ELR (cell line): ENCODE measurements at regions not wholly inside any gene's neighbourhood (a gene's known extent, or its start where the extent isn't known, plus 50 kb on each side); places are given as distances from the start of the nearest gene placed in this dataset.

Experiments
- DNase-seq: peaks from one replicate; pipeline ENCODE4 v3.0.0-alpha.2; 2015; ENCODE audit warnings: low read depth

DNA sequence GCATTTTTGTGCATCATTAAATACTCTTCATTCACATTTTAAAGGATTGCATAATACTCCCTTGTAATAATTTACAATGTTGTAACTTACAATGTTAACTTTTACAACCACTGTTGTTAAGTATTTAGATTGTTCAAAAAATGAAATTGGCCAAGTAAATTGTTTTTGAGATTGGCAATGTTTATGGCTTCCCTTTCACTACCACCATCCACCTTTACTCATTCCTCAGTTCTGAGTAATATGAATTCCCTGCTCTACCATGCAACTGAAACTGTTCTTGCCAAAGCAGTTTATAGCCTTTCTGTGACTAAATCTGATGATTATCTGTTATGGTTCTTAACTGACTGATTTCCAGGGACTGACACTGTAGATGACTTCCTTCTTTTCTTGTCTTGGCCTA is 80.5 kb upstream of the TMEM106B start:
- DNase-seq, result peak; percentile 85

DNA sequence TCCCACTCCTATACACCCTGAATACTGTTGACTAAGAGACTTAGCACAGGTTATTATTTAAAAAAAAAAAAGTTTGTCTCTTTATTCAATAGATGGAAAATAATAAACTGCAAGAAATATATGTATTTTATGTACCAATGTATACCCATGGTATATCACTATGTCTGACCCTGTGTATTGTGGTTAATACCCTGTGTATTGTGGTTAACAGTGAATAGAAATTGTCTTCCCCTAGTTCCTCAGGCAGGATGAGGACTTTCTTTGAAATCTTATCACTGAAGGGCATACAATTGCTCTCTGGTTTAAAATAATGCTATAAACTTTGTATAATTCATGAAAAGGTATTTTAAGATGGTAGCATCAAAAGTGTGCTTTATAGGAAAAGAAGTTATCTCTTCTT is 80.0 kb upstream of the TMEM106B start:
- no peak for DNase-seq

DNA sequence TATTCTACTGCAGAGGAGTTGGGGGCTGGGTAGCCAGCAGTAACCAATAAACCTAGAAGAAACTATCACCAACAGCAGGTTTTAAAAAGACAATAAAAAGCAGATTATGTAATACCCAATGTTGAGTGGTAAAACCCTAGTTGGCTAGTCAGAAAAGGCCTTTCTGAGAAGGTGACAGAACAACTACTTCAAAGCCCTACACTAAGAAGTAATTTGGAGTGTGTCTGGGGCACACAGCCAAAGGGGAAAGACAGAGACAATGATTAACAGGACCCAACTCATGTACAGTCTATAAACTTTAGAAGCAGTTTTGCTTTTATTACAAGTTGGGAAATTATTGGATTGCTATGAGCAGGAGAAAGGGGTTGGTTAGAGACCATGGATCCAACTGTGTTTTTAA is 77.2 kb upstream of the TMEM106B start:
- no peak for DNase-seq

DNA sequence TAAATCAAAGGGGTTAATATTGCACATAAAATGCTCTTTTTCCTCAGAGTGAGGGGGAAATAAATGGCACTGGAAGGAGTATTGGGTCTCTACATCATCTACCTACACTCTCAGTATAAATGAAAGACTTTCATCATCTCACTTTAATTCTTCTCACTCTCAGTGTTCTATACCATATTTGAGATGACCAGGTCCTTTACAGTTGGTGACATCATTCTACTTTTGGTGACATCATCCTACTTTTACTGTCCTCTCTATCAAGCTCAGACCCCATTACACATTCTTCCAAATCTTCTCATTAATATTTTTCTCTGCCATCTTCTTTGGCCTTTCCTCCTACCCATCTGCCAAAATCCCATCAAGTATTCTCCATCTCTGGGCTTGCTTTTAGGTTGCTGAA is 74.6 kb upstream of the TMEM106B start:
- DNase-seq, result no peak

DNA sequence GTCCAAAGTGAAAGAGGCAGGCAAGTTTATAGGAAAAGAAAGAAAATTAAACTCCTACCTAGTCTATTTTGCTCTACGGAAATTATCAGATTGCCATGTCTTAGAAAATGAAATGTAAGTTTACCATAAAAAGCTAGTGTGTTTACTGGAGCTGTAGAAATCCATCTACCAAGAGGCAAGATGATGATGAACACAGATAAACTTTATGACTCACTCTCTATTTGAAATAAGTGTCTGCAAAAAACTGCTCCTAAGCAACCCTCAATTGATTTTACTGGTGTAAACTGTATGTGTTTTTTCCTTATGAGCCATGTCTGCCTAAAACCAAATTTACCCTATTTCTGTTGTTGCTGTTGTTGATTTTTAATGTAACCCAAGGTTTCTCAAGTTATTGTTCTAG is 73.8 kb upstream of the TMEM106B start:
- DNase-seq, result peak; percentile 64

DNA sequence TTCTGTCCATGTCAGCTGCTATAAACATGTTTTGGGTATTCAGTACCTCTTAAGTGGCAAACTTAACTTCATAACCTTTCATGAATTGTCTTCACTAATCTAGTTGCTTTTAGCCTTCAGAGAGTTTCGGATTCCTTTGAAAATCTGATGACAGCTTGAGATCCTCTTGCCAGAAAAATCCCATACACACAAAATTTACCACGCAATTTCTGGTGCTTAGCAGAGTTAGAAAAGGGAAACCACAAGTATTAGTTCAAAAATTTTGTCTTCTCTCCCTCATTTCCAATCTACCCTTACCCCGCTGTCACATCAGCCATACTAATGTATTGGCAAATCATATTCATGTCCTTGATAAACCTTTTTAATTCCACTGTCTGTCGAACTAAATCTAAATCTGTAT is 72.7 kb upstream of the TMEM106B start:
- DNase-seq, result no peak

DNA sequence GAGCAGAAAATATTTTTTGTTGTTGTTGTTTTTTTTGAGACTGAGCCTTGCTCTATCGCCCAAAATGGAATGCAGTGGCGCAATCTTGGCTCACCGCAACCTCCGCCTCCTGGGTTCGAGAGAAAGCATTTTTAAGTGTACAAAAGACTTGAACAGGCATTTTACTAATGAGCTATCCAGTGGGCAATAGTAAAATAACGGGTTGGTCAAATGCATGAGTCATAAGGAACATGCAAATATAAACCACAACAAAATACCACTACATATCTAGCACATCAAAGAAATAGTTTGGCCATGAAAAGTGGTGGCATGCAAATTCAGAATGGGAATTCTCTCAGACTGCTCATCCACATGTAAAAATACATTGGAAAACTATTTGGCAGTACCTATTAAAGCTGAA is 71.7 kb upstream of the TMEM106B start:
- DNase-seq, result peak; percentile 94

DNA sequence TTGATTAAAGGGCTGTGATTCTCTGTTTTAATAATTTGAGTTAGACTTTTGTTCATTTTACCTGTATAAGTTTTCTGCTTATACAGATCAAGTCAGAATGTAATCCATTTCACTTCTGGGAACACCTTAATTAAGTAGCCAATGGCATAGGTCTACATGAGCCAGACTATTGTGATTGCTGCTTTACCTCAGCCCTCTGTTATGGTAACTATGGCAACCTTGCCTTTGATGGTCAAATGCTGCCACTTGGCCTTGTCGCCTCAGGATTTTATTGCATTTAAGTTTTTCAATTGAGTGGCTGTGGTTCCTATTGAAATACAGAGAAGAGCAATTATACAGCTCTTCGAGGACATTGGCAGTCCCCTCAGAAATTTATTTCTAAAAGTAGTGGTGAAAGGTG is 64.3 kb upstream of the TMEM106B start:
- no peak for DNase-seq

DNA sequence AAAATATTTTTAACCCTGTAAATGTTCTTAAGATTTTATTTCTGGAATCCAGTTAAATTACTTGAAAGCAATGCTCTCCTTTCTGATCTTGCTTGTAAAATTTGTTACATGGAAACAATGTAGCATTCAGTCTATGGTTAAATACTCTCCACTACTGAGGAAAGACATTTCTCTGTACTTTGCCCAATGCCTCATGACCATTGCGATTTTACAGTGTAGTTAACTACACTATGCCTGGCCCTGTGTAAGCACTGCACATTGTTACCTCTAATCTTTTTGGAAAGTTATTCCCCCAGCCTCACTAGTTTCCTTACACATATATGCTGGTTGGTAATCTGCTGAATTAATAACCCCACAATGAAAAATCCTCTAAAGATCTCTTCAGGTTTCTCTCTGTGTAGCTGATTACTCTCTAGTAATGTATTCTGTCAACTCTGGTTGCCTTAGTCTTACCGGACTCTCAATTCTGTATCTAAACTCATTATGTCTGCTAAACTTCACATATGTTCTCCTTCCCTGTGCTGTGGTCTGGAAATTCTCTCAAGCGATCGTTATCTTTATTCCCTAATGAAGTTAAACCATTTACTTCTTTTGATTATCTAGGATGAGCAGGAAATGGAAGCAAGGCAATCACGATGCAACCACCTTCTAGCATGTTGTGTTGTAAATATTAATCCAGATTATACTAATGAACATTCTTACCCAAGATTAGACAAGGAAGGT is 58.7 kb upstream of the TMEM106B start:
- DNase-seq, result no peak

DNA sequence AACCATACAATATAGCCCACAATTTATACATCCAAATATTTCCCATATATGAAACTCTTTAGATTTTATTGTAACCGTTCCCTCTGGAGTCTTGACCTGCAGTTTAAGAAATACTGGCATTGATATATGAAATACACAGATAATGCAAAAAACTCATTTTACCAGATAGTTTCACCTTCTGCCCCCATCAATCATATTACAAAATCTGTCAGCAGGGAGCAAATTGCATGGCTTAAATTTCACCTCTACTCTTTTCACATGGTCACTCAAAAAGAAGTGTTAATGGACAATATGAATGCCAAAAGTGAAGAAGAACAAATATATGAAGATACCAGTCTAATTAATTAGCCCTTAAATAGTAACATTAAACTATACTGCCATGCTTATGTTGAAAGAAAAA is 57.0 kb upstream of the TMEM106B start:
- no peak for DNase-seq

DNA sequence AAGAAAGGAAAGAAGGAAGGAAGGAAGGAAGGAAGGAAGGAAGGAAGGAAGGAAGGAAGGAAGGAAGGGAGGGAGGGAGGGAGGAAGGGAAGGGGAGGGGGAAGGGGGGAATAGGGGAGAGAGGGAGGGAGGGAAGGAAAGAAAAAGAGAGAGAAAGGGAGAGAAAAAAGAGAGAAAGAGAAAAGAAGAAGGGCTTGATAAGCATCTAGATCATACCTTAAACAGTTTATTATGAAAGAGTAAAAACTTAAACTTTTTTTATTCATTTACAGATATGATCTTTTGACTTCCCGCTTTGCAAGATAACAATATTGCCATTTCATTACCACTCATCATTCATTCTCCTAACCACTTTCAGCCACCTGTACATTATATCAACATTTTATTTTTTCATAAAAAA is 53.6 kb upstream of the TMEM106B start:
- DNase-seq, result no peak

DNA sequence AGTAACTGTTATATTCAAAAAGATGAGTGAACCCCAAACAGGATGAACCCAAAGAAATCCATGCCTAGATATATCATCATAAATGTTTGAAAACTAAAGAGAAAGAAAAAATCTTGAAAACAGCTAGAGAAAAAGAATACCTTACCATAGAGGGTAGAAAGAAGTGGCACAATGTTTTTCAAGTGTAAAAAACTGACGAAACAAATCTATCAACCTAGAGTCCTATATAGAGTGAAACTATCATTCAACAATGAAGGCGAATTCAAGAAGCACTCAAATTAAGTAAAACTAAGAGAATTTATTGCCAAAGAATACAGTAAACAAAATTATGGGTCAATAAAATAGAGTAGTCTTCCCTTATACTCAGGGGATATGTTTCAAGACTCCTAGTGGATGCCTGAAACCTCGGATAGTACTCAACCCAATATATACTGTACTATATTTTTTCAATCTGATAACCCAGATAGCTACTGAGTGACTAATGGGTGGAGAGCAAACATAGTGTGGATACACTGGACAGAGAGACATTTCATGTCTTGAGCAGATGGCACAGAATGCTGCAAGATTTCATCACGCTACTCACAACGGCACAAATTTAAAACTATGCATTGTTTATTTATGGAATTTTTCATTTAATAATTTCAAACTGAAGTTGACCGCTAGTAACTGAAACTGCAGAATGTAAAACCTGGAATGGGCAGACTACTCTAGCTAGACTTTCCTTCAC is 52.6 kb upstream of the TMEM106B start:
- peak; percentile 75 for DNase-seq

DNA sequence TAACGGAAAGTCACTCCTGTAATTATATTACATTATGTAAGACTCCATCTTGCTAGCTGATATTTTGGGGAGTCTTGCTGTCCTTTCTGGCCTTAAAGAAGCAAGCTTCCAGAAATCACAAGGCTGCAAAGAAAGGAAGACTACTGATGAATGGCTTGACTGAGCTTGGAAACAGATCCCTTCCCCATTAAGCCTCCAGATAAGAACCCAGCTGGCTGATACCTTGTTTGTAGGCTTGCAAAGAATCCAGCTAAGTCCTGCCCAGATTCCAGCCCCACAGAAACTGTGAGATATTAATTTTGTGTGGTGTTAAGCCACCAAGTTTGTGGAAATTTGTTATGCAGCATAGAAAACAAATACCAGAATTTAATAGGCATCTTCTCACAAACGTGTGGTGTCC is 49.9 kb upstream of the TMEM106B start:
- DNase-seq, result no peak
